ENCODE measurements at regions not wholly inside any gene's neighbourhood (a gene's known extent, or its start where the extent isn't known, plus 50 kb on each side); places are given as distances from the start of the nearest gene placed in this dataset.

DNA sequence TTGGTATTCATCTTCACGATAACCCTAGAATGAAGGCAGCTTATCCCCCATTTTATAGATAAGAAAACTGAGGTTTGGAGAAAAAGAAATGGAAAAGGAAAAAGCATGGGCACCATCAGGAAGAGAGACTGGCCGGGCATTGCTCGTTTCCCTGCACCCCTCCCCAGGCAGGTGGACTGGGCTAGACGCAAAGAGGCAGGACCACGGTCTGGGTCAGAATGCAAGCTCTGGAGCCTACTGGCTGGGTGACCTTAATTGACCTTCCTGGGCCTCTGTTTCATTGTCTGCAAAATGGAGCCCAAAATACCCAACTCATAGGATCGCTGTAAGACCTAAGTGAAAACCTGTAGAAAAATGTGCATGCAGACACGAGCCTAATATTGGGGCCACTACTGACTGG, 135.3 kb upstream of the GLI2 start:
- Mint-ChIP-seq H3K27ac (ENCODE audit: unreplicated experiment) (no peak overlapping the region), H3K36me3 (ENCODE audit: low read depth, unreplicated experiment) (no peaks in the 10 kb centered on the region), H3K27me3 (ENCODE audit: low read depth, unreplicated experiment) (peaks cover 44% of the 10 kb centered on the region), H3K9me3 (ENCODE audit: unreplicated experiment) (peaks cover 23% of the 10 kb centered on the region), H3K4me1 (ENCODE audit: low read depth, unreplicated experiment) (peaks cover under 1% of the 10 kb centered on the region), H3K4me3 (ENCODE audit: unreplicated experiment) (no peak overlapping the region)
- H3K4me1 ChIP-seq (ENCODE audit: insufficient read depth, low read length): peaks cover 7% of the 10 kb centered on the region
- FAIRE-seq (no peak), DNase-seq (ENCODE audit: low read depth) (no peak)
- no peak overlapping the region for H2AFZ ChIP-seq (ENCODE audit: low read depth, low read length)
- no peak overlapping the region for H3K9ac ChIP-seq (ENCODE audit: low read length)
- no peaks in the 10 kb centered on the region for H3K9me3 ChIP-seq (ENCODE audit: insufficient read depth, low read depth, low read length)
- no peak overlapping the region for H3K27ac ChIP-seq (ENCODE audit: low read depth, low read length)
- no peaks in the 10 kb centered on the region for H3K79me2 ChIP-seq (ENCODE audit: insufficient read depth, low read length)
- H3K27me3 ChIP-seq (ENCODE audit: insufficient read depth, low read length): no peaks in the 10 kb centered on the region
- TF ChIP-seq EZH2 (IDR thresholded peaks at IDR 0.05; ENCODE audit: insufficient read depth, low read length): no peak
- TF ChIP-seq, protein P1, sequence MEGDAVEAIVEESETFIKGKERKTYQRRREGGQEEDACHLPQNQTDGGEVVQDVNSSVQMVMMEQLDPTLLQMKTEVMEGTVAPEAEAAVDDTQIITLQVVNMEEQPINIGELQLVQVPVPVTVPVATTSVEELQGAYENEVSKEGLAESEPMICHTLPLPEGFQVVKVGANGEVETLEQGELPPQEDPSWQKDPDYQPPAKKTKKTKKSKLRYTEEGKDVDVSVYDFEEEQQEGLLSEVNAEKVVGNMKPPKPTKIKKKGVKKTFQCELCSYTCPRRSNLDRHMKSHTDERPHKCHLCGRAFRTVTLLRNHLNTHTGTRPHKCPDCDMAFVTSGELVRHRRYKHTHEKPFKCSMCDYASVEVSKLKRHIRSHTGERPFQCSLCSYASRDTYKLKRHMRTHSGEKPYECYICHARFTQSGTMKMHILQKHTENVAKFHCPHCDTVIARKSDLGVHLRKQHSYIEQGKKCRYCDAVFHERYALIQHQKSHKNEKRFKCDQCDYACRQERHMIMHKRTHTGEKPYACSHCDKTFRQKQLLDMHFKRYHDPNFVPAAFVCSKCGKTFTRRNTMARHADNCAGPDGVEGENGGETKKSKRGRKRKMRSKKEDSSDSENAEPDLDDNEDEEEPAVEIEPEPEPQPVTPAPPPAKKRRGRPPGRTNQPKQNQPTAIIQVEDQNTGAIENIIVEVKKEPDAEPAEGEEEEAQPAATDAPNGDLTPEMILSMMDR (IDR thresholded peaks at IDR 0.05; ENCODE audit: insufficient read depth, low read depth, low read length): no peak
- H4K20me1 ChIP-seq (ENCODE audit: insufficient read depth, low read length): no peaks in the 10 kb centered on the region
- H3K36me3 ChIP-seq (ENCODE audit: insufficient read depth, low read length): no peaks in the 10 kb centered on the region
- no peak overlapping the region for H3K4me3 ChIP-seq (ENCODE audit: insufficient read depth, low read depth, low read length)
- H3K4me2 ChIP-seq (ENCODE audit: low read length): no peak overlapping the region

DNA sequence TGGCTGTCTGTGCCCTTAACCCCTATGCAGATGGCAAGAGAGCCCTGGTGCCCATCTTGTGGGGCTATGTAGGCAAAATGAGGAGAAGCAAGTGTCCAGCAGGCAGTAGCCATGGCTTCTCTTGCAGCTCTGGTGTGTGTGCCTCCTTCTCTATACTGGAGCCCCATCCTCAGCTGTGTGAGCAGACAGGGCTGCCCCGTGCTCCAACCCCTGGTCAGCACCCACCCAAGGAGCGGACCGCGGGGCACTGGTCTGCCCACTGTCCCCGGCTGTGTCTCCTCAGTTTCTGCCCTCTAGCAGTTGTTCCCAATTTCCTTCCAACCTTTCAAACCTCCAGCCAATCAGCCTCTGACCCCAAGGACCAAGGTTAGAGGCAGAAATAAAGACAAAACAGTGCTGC, 134.9 kb upstream of the GLI2 start:
- Histone ChIP-seq H3K4me1 (ENCODE audit: insufficient read depth, low read length) (peaks cover 7% of the 10 kb centered on the region), H3K27me3 (ENCODE audit: insufficient read depth, low read length) (no peaks in the 10 kb centered on the region), H3K9me3 (ENCODE audit: insufficient read depth, low read depth, low read length) (no peaks in the 10 kb centered on the region), H3K4me3 (ENCODE audit: insufficient read depth, low read depth, low read length) (no peak overlapping the region), H3K9ac (ENCODE audit: low read length) (no peak overlapping the region), H3K27ac (ENCODE audit: low read depth, low read length) (no peak overlapping the region), H3K4me2 (ENCODE audit: low read length) (no peak overlapping the region), H3K79me2 (ENCODE audit: insufficient read depth, low read length) (no peaks in the 10 kb centered on the region), H2AFZ (ENCODE audit: low read depth, low read length) (no peak overlapping the region), H4K20me1 (ENCODE audit: insufficient read depth, low read length) (no peaks in the 10 kb centered on the region), H3K36me3 (ENCODE audit: insufficient read depth, low read length) (no peaks in the 10 kb centered on the region)
- H3K27me3 Mint-ChIP-seq (ENCODE audit: low read depth, unreplicated experiment): peaks cover 44% of the 10 kb centered on the region
- peaks cover 23% of the 10 kb centered on the region for H3K9me3 Mint-ChIP-seq (ENCODE audit: unreplicated experiment)
- FAIRE-seq: no peak
- H3K27ac Mint-ChIP-seq (ENCODE audit: unreplicated experiment): no peak overlapping the region
- DNase-seq (ENCODE audit: low read depth): no peak
- no peaks in the 10 kb centered on the region for H3K36me3 Mint-ChIP-seq (ENCODE audit: low read depth, unreplicated experiment)
- peaks cover 5% of the 10 kb centered on the region for H3K4me1 Mint-ChIP-seq (ENCODE audit: low read depth, unreplicated experiment)
- no peak overlapping the region for H3K4me3 Mint-ChIP-seq (ENCODE audit: unreplicated experiment)
- TF ChIP-seq EZH2 (IDR thresholded peaks at IDR 0.05; ENCODE audit: insufficient read depth, low read length): no peak
- TF ChIP-seq, protein P1 (IDR thresholded peaks at IDR 0.05; ENCODE audit: insufficient read depth, low read depth, low read length): no peak

DNA sequence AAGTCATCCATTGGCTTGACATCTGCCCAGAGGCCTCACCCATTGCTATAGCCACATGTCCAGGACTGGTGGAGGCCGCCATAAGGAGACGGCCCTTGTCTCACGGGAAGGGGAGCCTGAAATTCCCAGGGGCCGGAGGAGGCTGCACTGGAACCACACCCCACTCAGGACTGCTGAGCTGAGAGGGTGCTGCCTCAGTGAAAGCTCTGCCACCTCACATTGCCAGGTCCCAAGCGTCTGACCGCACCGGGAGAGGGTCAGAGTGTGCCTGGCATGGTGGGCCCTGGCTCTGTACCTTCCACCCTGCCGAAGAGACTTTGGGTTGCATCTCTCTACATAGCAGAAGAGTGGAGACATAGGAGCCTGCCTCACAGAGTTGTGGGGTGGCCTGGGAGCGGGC, 134.1 kb upstream of the GLI2 start:
- Histone ChIP-seq H3K9ac (ENCODE audit: low read length) (no peak overlapping the region), H3K27me3 (ENCODE audit: insufficient read depth, low read length) (no peaks in the 10 kb centered on the region), H3K79me2 (ENCODE audit: insufficient read depth, low read length) (no peaks in the 10 kb centered on the region), H3K4me3 (ENCODE audit: insufficient read depth, low read depth, low read length) (no peak overlapping the region), H3K36me3 (ENCODE audit: insufficient read depth, low read length) (no peaks in the 10 kb centered on the region), H3K4me1 (ENCODE audit: insufficient read depth, low read length) (peaks cover 6% of the 10 kb centered on the region), H3K27ac (ENCODE audit: low read depth, low read length) (no peak overlapping the region), H3K4me2 (ENCODE audit: low read length) (no peak overlapping the region), H3K9me3 (ENCODE audit: insufficient read depth, low read depth, low read length) (no peaks in the 10 kb centered on the region), H4K20me1 (ENCODE audit: insufficient read depth, low read length) (no peaks in the 10 kb centered on the region), H2AFZ (ENCODE audit: low read depth, low read length) (no peak overlapping the region)
- H3K27me3 Mint-ChIP-seq (ENCODE audit: low read depth, unreplicated experiment): peaks cover 43% of the 10 kb centered on the region
- H3K4me3 Mint-ChIP-seq (ENCODE audit: unreplicated experiment): no peak overlapping the region
- TF ChIP-seq EZH2 (IDR thresholded peaks at IDR 0.05; ENCODE audit: insufficient read depth, low read length): no peak
- TF ChIP-seq, protein P1 (IDR thresholded peaks at IDR 0.05; ENCODE audit: insufficient read depth, low read depth, low read length): no peak
- H3K27ac Mint-ChIP-seq (ENCODE audit: unreplicated experiment): no peak overlapping the region
- H3K36me3 Mint-ChIP-seq (ENCODE audit: low read depth, unreplicated experiment): no peaks in the 10 kb centered on the region
- no peak for DNase-seq (ENCODE audit: low read depth)
- no peak for FAIRE-seq
- peaks cover 23% of the 10 kb centered on the region for H3K9me3 Mint-ChIP-seq (ENCODE audit: unreplicated experiment)
- H3K4me1 Mint-ChIP-seq (ENCODE audit: low read depth, unreplicated experiment): peaks cover 7% of the 10 kb centered on the region

Data from astrocyte (in vitro differentiated cells and primary cell).